Chondrocyte (in vitro differentiated cells): ENCODE measurements at regions not wholly inside any gene's neighbourhood (a gene's known extent, or its start where the extent isn't known, plus 50 kb on each side); places are given as distances from the start of the nearest gene placed in this dataset.

ENCODE experiments used
- DNase-seq: peaks from one replicate; pipeline ENCODE4 v3.0.0; 2021; ENCODE audit warnings: mixed read lengths, low spot score
- H3K27ac Mint-ChIP-seq: one replicate; pipeline ENCODE4 v1.8.0; 2021; ENCODE audit warnings: mild to moderate bottlenecking, moderate library complexity, mixed read lengths; ENCODE audit not compliant: unreplicated experiment
- H3K27me3 Mint-ChIP-seq: 2 replicates; pipeline ENCODE4 v1.8.0; 2021; ENCODE audit warnings: low read depth, mixed read lengths
- H3K36me3 Mint-ChIP-seq: 2 replicates; pipeline ENCODE4 v1.8.0; 2021; ENCODE audit warnings: low read depth, mixed read lengths
- H3K4me1 Mint-ChIP-seq: 2 replicates; pipeline ENCODE4 v1.8.0; 2021; ENCODE audit warnings: low read depth, mild to moderate bottlenecking, mixed read lengths
- H3K4me3 Mint-ChIP-seq: one replicate; pipeline ENCODE4 v1.8.0; 2021; ENCODE audit warnings: mild to moderate bottlenecking, moderate library complexity, mixed read lengths; ENCODE audit not compliant: unreplicated experiment
- H3K9me3 Mint-ChIP-seq: 2 replicates; pipeline ENCODE4 v1.8.0; 2021; ENCODE audit warnings: low read depth, mixed read lengths
- TF ChIP-seq, protein P1 (sequence below): fragments of 200-600 bp; sonication (generic); IDR thresholded peaks from 2 replicates; pipeline ENCODE4 v1.5.0; 2021; ENCODE audit warnings: antibody characterized with exemption, mild to moderate bottlenecking, moderate library complexity

DNA sequence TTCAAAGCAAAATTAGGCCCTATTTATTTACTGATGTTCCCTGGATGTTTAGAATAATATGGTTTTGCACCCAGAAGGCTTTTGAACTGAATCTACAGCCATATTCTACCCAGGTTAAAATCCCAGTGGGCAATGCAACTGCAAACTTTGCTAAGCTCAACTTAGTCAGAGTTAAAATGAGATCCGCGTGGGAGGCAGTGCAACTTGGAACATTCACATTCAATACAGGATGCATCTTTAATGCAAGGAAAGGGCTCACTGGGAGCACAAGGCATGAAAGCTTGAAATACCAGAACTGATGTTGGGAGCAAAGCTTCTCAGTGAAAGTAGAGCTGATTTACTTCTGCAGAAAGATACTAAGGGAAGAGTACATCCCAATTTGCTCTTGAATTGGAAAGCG, 281.2 kb upstream of the DEFB112 start:
- Mint-ChIP-seq H3K36me3 (no peaks in the 10 kb centered on the region), H3K4me3 (no peak overlapping the region), H3K4me1 (no peaks in the 10 kb centered on the region), H3K9me3 (peaks cover 3% of the 10 kb centered on the region), H3K27ac (no peak overlapping the region), H3K27me3 (peaks cover 5% of the 10 kb centered on the region)
- TF ChIP-seq, protein P1, sequence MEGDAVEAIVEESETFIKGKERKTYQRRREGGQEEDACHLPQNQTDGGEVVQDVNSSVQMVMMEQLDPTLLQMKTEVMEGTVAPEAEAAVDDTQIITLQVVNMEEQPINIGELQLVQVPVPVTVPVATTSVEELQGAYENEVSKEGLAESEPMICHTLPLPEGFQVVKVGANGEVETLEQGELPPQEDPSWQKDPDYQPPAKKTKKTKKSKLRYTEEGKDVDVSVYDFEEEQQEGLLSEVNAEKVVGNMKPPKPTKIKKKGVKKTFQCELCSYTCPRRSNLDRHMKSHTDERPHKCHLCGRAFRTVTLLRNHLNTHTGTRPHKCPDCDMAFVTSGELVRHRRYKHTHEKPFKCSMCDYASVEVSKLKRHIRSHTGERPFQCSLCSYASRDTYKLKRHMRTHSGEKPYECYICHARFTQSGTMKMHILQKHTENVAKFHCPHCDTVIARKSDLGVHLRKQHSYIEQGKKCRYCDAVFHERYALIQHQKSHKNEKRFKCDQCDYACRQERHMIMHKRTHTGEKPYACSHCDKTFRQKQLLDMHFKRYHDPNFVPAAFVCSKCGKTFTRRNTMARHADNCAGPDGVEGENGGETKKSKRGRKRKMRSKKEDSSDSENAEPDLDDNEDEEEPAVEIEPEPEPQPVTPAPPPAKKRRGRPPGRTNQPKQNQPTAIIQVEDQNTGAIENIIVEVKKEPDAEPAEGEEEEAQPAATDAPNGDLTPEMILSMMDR: no peak
- DNase-seq: no peak

DNA sequence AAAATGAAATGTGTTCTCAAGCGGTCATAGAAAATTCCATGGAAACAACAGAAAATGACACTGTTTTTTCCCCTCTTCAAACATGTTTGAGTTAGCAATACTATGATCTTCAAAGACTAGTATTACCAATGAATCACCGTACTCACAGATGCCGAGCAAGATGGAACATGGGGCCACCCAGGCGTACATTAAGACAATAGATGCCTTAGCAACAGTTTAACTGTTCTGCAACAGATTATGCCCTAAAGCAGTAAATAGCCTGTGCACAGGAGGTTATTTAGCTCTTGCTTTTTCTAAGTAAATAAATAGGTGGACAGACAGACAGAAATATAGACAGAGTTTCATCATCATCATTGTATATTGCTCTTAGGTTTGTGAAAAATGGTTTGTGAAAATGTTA, 284.0 kb upstream of the DEFB112 start:
- Mint-ChIP-seq H3K9me3 (peaks cover 3% of the 10 kb centered on the region), H3K4me3 (no peak overlapping the region), H3K4me1 (no peaks in the 10 kb centered on the region), H3K36me3 (no peaks in the 10 kb centered on the region), H3K27ac (no peak overlapping the region), H3K27me3 (peaks cover 3% of the 10 kb centered on the region)
- TF ChIP-seq, protein P1: no peak
- DNase-seq: no peak

DNA sequence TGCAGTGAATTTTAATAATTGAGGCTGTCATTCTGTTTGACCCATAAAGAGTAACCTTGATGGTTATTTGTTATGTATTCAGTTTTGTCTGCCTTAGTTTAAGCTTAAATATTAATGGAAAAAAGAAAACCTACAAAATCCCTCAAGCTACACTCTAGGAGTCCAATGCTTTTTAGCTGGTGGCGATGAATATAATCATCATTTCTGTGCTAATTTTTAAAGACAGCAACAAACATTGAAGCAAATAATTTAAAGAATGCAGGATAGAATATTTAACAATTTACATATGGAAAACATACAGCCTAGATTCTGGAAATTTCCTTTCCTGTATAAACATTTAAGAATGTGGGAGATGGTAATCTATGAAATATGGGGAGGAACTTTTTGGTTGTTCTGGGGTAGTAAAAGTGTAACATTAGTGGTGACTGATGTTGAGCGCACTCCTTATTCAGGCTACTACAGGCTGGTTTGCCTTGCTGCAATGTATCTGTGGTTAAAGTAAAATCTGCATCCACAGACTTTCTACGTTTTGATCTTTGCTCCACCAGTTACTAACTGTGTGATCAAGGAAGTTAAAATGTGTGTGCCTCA, 287.9 kb upstream of the DEFB112 start:
- Mint-ChIP-seq H3K9me3 (peaks cover 3% of the 10 kb centered on the region), H3K36me3 (no peaks in the 10 kb centered on the region), H3K4me3 (no peak overlapping the region), H3K27ac (no peak overlapping the region), H3K4me1 (no peaks in the 10 kb centered on the region), H3K27me3 (peaks cover 5% of the 10 kb centered on the region)
- no peak for DNase-seq
- TF ChIP-seq, protein P1: no peak

DNA sequence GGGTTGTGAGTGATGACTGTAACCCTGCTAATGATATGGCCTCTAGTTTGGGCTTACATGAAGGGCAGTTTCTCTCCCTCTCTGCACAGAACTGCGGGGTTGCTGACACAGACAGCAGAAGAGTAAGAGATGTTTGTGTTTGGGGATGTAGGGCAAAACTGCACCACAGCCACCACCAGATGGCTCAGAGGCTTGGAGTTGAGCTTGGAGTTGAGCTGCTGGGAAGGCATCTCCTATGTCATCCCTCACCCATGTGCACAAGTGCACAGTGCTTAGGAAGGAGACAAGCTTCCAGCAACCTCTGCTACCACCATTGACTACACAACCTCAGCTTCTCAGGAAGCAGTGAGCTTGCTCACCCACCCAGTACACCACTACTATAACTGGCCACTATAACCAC, 303.9 kb upstream of the DEFB112 start:
- H3K36me3 Mint-ChIP-seq: no peaks in the 10 kb centered on the region
- no peak overlapping the region for H3K27ac Mint-ChIP-seq
- no peak for DNase-seq
- TF ChIP-seq, protein P1: no peak
- H3K4me3 Mint-ChIP-seq: no peak overlapping the region
- no peaks in the 10 kb centered on the region for H3K27me3 Mint-ChIP-seq
- no peaks in the 10 kb centered on the region for H3K4me1 Mint-ChIP-seq
- peaks cover 18% of the 10 kb centered on the region for H3K9me3 Mint-ChIP-seq

DNA sequence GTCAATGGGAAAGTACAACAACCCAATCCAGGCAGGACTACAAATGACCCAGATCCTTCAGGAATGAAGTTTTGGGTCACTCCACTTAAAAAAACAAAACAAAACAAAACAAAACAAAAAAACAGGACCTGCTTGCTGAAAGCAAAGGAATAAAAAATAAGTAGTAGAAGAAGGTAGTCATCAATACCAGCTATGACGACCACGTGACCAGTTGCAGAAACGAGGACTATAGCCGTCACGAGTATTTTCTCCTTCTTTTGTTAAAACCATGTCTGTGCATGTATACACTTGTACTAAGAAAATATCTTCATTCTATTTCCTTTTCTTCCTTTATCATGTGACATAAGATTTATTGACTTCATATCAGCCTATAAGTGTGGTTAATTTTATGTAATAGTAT, 308.4 kb upstream of the DEFB112 start:
- H3K27ac Mint-ChIP-seq: no peak overlapping the region
- H3K4me1 Mint-ChIP-seq: no peaks in the 10 kb centered on the region
- DNase-seq: no peak
- H3K4me3 Mint-ChIP-seq: no peak overlapping the region
- H3K9me3 Mint-ChIP-seq: peaks cover 13% of the 10 kb centered on the region
- H3K36me3 Mint-ChIP-seq: no peaks in the 10 kb centered on the region
- H3K27me3 Mint-ChIP-seq: no peaks in the 10 kb centered on the region
- TF ChIP-seq, protein P1: no peak
